ENCODE measurements at regions not wholly inside any gene's neighbourhood (a gene's known extent, or its start where the extent isn't known, plus 50 kb on each side); places are given as distances from the start of the nearest gene placed in this dataset.

DNA sequence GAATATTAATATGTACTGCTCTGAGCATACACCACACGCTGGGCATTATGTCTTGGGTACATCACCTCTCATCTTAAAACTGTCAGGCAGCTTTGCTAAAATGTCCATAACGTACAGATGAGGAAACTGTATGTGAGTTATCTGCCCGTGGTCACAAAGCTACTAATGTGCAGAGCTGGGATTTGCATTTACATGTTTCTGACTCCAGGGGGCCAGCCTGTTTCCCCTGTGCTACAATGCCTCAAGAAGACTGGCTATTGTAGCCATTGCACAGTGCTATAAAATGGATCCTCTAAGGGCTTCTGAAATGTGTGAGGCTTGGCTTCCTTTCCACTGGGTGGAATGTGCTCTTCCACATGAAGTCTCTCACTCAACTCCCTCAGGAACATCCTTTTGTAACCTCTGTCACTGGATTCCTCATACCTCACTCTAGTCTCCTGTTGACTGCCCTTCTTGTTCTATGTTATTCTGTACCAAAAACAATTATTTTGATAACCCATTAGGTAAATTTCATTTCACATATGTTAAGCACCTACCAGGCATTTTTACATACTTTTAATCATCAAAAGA is 95.6 kb upstream of the HTR2A start:
- TF ChIP-seq, protein P1, sequence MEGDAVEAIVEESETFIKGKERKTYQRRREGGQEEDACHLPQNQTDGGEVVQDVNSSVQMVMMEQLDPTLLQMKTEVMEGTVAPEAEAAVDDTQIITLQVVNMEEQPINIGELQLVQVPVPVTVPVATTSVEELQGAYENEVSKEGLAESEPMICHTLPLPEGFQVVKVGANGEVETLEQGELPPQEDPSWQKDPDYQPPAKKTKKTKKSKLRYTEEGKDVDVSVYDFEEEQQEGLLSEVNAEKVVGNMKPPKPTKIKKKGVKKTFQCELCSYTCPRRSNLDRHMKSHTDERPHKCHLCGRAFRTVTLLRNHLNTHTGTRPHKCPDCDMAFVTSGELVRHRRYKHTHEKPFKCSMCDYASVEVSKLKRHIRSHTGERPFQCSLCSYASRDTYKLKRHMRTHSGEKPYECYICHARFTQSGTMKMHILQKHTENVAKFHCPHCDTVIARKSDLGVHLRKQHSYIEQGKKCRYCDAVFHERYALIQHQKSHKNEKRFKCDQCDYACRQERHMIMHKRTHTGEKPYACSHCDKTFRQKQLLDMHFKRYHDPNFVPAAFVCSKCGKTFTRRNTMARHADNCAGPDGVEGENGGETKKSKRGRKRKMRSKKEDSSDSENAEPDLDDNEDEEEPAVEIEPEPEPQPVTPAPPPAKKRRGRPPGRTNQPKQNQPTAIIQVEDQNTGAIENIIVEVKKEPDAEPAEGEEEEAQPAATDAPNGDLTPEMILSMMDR (IDR thresholded peaks at IDR 0.05; ENCODE audit: poor library complexity): no peak
- no peak for TF ChIP-seq EZH2 (IDR thresholded peaks at IDR 0.05; ENCODE audit: borderline replicate concordance)

All from hepatocyte (in vitro differentiated cells).